ENCODE measurements at regions not wholly inside any gene's neighbourhood (a gene's known extent, or its start where the extent isn't known, plus 50 kb on each side); places are given as distances from the start of the nearest gene placed in this dataset.

GRCh38 chr21:31556662-31557061 lies 102.8 kb upstream of the SOD1 start:
- Histone ChIP-seq H3K9me3 (ENCODE audit: control insufficient read depth, insufficient read depth, low read depth, low read length) (no peaks in the 10 kb centered on the region), H3K36me3 (ENCODE audit: control insufficient read depth, insufficient read depth, low read length) (no peaks in the 10 kb centered on the region), H3K27ac (ENCODE audit: low read length) (no peak overlapping the region), H3K4me1 (ENCODE audit: control insufficient read depth, insufficient read depth, low read length) (no peaks in the 10 kb centered on the region; the same call in 1 of the 2 replicates), H3K27me3 (ENCODE audit: control insufficient read depth, insufficient read depth, low read length) (no peaks in the 10 kb centered on the region; the same call in 1 of the 2 replicates), H3K4me3 (ENCODE audit: low read depth in 2 of 2, low read length in 2 of 2) (no peak overlapping the region)
- ChIA-PET CTCF (no interaction called here), POLR2A (no interaction called here)
- no TSS peak for BruUV-seq (replicated peaks)
- no peak for ATAC-seq
- DNase-seq (ENCODE audit: low read depth, low spot score) = no peak
- intact Hi-C loops (cut with micrococcal nuclease; ENCODE audit: unreplicated experiment) (no loop called here), in situ Hi-C loops (cut with HindIII; ENCODE audit: low pct_unique_long_range_greater_than_20kb, low sequenced_read_pairs) (no loop called here)
- TF ChIP-seq SIN3A (IDR thresholded peaks at IDR 0.05; ENCODE audit: borderline replicate concordance, insufficient read depth, low read depth, low read length) = no peak
- no peak for TF ChIP-seq TCF7L2 (IDR thresholded peaks at IDR 0.05; ENCODE audit: low read depth, low read length)
- TF ChIP-seq REST (IDR thresholded peaks at IDR 0.05; ENCODE audit: insufficient read depth in 1 of 2, low read depth in 2 of 2, low read length in 1 of 2) = no peak
- no peak for TF ChIP-seq POLR2AphosphoS5 (IDR thresholded peaks at IDR 0.05; ENCODE audit: low read depth, low read length)
- no peak for TF ChIP-seq CTCF (IDR thresholded peaks at IDR 0.05)

GRCh38 chr21:31555741-31556191 lies 103.7 kb upstream of the SOD1 start:
- intact Hi-C loops (cut with micrococcal nuclease; ENCODE audit: unreplicated experiment) (no loop called here), in situ Hi-C loops (cut with HindIII; ENCODE audit: low pct_unique_long_range_greater_than_20kb, low sequenced_read_pairs) (no loop called here)
- BruUV-seq (replicated peaks) = no TSS peak
- DNase-seq (ENCODE audit: low read depth, low spot score) (no peak), ATAC-seq (no peak)
- CTCF ChIA-PET = no interaction called here
- H3K9me3 ChIP-seq (ENCODE audit: control insufficient read depth, insufficient read depth, low read depth, low read length) = no peaks in the 10 kb centered on the region
- no peak for TF ChIP-seq POLR2AphosphoS5 (IDR thresholded peaks at IDR 0.05; ENCODE audit: low read depth, low read length)
- no peak for TF ChIP-seq SIN3A (IDR thresholded peaks at IDR 0.05; ENCODE audit: borderline replicate concordance, insufficient read depth, low read depth, low read length)
- TF ChIP-seq TCF7L2 (IDR thresholded peaks at IDR 0.05; ENCODE audit: low read depth, low read length) = no peak
- no peak for TF ChIP-seq CTCF (IDR thresholded peaks at IDR 0.05)
- TF ChIP-seq REST (IDR thresholded peaks at IDR 0.05; ENCODE audit: insufficient read depth in 1 of 2, low read depth in 2 of 2, low read length in 1 of 2) = no peak
- POLR2A ChIA-PET = no interaction called here
- H3K27me3 ChIP-seq (ENCODE audit: control insufficient read depth, insufficient read depth, low read length) = no peaks in the 10 kb centered on the region; the same call in 1 of the 2 replicates
- no peaks in the 10 kb centered on the region for H3K36me3 ChIP-seq (ENCODE audit: control insufficient read depth, insufficient read depth, low read length)
- H3K4me1 ChIP-seq (ENCODE audit: control insufficient read depth, insufficient read depth, low read length) = no peaks in the 10 kb centered on the region; the same call in 1 of the 2 replicates
- H3K4me3 ChIP-seq (ENCODE audit: low read depth in 2 of 2, low read length in 2 of 2) = no peak overlapping the region
- no peak overlapping the region for H3K27ac ChIP-seq (ENCODE audit: low read length)
